GM12873 (cell line): ENCODE measurements at regions not wholly inside any gene's neighbourhood (a gene's known extent, or its start where the extent isn't known, plus 50 kb on each side); places are given as distances from the start of the nearest gene placed in this dataset.

Experiments
- TF ChIP-seq, protein P1 (sequence below): IDR thresholded peaks from 2 replicates; pipeline ENCODE4 v1.5.1; 2012; ENCODE audit warnings: low read depth, mild to moderate bottlenecking, moderate library complexity, low read length, control low read depth; ENCODE audit not compliant: insufficient read depth; ENCODE audit errors: missing control alignments

DNA sequence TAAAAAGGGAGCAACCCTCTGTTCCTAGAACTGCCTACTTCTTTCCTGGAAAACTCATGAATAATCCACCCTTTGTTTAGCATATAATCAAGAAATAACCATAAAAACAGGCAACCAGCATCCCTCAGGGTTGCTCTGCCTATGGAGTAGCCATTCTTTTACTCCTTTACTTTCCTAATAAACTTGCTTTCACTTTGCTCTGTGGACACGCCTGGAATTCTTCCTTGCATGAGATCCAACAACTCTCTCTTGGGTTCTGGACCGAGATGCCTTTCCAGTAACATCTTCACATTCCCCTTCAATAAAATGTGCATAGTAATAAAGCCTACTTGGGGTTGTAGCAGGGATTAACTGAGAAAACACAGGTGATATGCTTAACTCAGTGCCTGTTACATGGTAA is 286.4 kb upstream of the AMIGO2 start:
- TF ChIP-seq, protein P1, sequence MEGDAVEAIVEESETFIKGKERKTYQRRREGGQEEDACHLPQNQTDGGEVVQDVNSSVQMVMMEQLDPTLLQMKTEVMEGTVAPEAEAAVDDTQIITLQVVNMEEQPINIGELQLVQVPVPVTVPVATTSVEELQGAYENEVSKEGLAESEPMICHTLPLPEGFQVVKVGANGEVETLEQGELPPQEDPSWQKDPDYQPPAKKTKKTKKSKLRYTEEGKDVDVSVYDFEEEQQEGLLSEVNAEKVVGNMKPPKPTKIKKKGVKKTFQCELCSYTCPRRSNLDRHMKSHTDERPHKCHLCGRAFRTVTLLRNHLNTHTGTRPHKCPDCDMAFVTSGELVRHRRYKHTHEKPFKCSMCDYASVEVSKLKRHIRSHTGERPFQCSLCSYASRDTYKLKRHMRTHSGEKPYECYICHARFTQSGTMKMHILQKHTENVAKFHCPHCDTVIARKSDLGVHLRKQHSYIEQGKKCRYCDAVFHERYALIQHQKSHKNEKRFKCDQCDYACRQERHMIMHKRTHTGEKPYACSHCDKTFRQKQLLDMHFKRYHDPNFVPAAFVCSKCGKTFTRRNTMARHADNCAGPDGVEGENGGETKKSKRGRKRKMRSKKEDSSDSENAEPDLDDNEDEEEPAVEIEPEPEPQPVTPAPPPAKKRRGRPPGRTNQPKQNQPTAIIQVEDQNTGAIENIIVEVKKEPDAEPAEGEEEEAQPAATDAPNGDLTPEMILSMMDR: no peak

DNA sequence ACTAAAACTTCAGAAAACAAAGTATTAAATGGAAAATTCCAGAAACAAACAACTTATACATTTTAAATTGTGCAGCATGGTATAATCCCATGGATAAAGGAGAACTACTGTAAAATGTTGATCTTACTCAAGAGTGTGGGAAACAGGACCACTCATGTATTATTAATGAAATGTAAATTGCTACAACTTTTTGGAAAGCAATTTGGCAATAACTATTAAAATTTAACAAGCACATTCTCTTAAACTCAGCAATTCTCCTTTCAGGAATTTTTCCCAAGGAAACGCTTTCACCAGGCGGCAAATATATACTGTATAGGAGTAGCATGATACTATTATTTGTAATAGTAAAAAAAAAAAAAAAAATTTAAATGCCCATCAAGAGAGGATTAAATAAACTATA is 284.5 kb upstream of the AMIGO2 start:
- TF ChIP-seq, protein P1: no peak

DNA sequence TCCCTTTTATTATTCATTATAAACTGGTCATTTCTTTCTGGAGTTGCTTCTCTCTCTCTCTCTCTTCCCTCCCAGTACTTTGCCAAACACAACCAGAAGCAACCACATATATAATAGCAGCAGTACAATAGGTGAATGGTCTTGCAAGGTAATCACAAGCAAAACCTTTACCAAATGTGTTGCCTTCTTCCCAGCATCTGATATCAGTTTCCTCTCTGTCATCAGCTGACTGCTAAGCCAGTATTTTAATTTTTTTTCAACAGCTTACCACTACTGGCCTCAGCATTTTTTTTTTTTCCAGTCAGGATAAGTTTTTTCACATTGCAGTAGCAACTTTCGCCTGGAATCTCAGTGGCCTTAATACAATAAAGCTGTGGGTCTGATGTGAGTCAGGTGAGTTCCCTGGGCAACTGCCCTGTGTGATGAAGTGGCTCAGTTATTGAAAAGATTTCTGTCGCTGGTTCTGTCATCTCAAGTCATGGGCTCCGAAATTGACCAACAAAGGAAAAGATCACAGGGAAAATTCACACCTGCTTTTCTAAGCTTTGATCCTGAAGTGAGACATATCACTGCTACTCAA is 282.5 kb upstream of the AMIGO2 start:
- TF ChIP-seq, protein P1: no peak

DNA sequence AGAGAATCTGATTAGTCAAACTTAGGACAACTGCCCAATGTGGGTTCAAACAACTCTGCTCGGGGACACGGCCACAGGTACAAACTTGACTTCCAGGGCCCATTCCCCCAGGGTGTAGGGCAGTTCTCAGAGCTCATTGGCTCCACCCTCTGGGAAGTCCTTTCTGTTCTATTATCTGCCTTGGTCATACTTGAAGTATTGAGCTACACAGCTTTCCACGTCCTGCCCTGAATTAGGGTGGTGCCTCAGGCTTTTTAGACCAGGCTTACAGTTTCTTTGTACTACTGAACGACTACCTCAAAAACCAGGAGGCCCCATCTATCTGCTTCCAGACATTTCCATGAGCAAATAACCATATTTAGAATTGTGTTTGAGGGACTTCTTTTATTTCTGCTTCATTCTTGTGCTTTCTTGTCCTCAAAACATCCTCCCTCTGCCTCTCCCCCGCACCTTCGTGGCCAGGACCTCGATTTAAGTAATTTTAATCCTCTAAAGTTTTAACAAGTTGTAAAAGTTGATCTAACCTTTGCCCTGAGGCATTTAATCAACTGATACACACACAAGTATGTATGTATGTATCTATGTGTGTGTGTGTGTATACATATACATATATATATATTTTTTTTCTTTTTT is 281.7 kb upstream of the AMIGO2 start:
- TF ChIP-seq, protein P1: no peak

DNA sequence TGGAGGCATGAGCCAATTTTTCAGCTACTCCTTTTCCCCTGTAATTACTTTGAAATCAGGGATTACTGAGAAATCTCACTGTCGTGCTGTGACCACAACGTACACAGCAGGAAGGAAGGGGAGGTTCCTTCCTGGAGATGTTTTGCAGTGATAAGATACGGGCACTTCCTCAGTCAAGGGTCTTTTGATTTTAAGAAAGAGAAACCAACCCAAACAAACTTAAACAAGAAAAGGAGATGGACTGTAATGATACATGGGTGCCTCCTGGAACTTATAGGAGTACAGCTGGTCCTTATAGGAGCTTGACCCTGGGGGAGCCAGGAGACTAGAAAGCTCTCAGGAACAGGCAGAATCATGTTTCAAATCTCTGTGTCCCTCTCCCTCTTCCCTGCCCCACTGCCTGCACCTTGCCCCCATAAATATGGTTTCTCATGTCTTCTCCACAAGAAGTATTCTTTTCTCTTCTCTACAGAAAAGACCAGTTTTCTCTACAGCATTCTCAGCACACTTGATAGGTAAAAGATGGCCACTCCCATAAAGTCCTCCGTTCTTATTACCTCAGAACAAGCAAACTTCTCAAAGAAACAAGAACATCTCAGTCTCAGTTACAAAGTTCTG is 281.1 kb upstream of the AMIGO2 start:
- TF ChIP-seq, protein P1: no peak

DNA sequence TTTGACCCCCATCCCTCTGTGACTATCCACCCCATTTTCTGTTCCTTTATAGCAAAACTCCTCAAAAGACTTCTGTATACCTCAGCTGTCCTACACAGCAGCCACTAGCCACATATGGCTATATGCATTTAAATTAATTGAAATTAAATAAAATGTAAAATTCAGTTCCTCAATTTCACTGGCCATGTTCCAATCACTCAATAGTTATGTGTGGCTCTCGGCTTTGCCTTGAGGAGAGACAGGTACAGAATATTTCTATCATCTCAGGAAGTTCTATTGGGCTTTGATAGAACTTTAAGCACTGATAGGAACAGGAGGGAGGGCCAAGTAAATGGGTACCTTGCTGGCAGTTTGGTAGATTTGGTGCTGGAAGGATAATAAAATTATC is 280.3 kb upstream of the AMIGO2 start:
- TF ChIP-seq, protein P1: no peak

DNA sequence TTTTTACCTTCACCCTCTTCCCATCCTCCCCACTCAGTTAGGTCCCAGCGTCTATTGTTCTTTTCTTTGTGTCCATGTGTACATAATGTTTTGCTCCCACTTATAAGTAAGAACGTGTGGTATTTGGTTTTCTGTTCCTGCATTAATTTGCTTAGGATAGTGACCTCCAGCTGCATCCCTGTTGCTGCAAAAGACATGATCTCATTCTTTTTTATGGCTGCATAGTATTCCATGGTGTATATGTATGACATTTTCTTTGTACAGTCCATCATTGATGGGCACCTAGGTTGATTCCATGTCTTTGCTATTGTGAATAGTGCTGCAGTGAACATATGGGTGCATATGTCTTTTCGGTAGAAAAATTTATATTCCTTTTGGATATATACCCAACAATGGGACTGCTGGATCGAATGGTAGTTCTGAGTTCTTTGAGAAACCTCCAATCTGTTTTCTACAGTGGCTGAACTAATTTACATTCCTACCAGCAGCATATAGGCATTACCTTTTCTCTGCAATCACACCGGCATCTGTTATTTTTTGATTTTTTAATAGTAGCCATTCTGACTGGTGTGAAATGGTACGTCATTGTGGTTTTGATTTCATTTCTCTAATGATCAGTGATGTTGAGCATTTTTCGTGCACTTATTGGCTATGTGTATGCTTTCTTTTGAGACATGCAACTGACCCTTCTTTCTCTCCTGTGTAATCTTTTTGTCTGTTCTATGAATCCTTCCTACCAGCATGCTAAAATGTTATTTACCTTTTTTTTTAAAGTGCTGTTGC is 279.7 kb upstream of the AMIGO2 start:
- TF ChIP-seq, protein P1: no peak
